GM12878 (cell line): ENCODE measurements at regions not wholly inside any gene's neighbourhood (a gene's known extent, or its start where the extent isn't known, plus 50 kb on each side); places are given as distances from the start of the nearest gene placed in this dataset.

Experiments
- ATAC-seq: fragments of 200-7000 bp; cut with Tn5 transposase; 3 replicates; pipeline ENCODE4 v1.9.1; 2020; ENCODE audit warnings: mild to moderate bottlenecking, moderate library complexity
- BruUV-seq: library from RNA; stranded (reverse); fragments of 400-500 nt; replicated peaks from 2 replicates; lab custom pipeline; 2021; lab: Mats Ljungman, UMichigan
- CTCF ChIA-PET: fragments of 300-600 bp; sonication (Branson Sonifier 250); formaldehyde crosslinking; extraction: SDS; loops from one replicate; lab custom pipeline; 2021; ENCODE audit warnings: inconsistent platforms; lab: Yijun Ruan, JAX
- POLR2A ChIA-PET: fragments of 350-600 bp; formaldehyde crosslinking; extraction: SDS; loops from one replicate; lab custom pipeline; 2021; ENCODE audit warnings: inconsistent platforms; lab: Charles Lee
- RAD21 ChIA-PET: fragments of 300-600 bp; sonication (Branson Sonifier 250); formaldehyde crosslinking; loops from one replicate; lab custom pipeline; 2023; ENCODE audit warnings: antibody characterized with exemption; ENCODE audit not compliant: unreplicated experiment; lab: Charles Lee
- SMC1A ChIA-PET: fragments of 300-600 bp; sonication (Branson Sonifier 250); formaldehyde crosslinking; loops from one replicate; lab custom pipeline; 2023; ENCODE audit not compliant: unreplicated experiment, uncharacterized antibody; lab: Charles Lee
- DNase-seq: peaks from one replicate; pipeline ENCODE4 v3.0.0-alpha.2; 2011; ENCODE audit warnings: low read depth, low spot score
- FAIRE-seq: peaks from 3 replicates; lab custom pipeline; 2011; peaks lifted over from hg19 to GRCh38; lab: Jason Lieb, UNC
- H2AFZ ChIP-seq: 2 replicates; pipeline ENCODE4 v1.6.0; 2011; ENCODE audit warnings: low read depth, low read length, control low read depth; ENCODE audit not compliant: control insufficient read depth
- H3K27ac ChIP-seq: 2 replicates; pipeline ENCODE4 v1.5.1; 2011; ENCODE audit warnings: control low read depth; ENCODE audit not compliant: control insufficient read depth, insufficient read depth
- H3K27me3 ChIP-seq, 2 experiments: replicated peaks in 1 of 2; 2 replicates each; pipeline versions ENCODE4 v1.6.0 to v1.6.1; 2011; ENCODE audit warnings: low read length in 1 of 2; ENCODE audit not compliant: control insufficient read depth in 2 of 2, insufficient read depth in 2 of 2
- H3K36me3 ChIP-seq, 2 experiments: 2 replicates each; pipeline ENCODE4 v1.5.1; 2011; ENCODE audit warnings: low read length in 1 of 2; ENCODE audit not compliant: control insufficient read depth in 2 of 2, insufficient read depth in 2 of 2
- H3K4me1 ChIP-seq: 2 replicates; pipeline ENCODE4 v1.6.1; 2011; ENCODE audit warnings: mild to moderate bottlenecking, low read length, moderate library complexity, mixed read lengths; ENCODE audit not compliant: control insufficient read depth, insufficient read depth
- H3K4me2 ChIP-seq: 2 replicates; pipeline ENCODE4 v1.6.0; 2011; ENCODE audit warnings: control low read depth; ENCODE audit not compliant: control insufficient read depth, insufficient read depth
- H3K4me3 ChIP-seq: fragments of 200-600 bp; sonication (generic); 2 replicates; pipeline ENCODE4 v1.5.1; 2016
- H3K79me2 ChIP-seq: 2 replicates; pipeline ENCODE4 v1.6.0; 2011; ENCODE audit warnings: low read length; ENCODE audit not compliant: control insufficient read depth, insufficient read depth
- H3K9ac ChIP-seq: 2 replicates; pipeline ENCODE4 v1.8.0; 2011; ENCODE audit warnings: low read length, control low read depth, mixed read lengths; ENCODE audit not compliant: control insufficient read depth, insufficient read depth
- H3K9me3 ChIP-seq: replicated peaks from 3 replicates; pipeline ENCODE4 v1.5.1; 2011; ENCODE audit warnings: mild to moderate bottlenecking, low read length; ENCODE audit not compliant: control insufficient read depth, insufficient read depth
- H4K20me1 ChIP-seq: 2 replicates; pipeline ENCODE4 v1.6.0; 2011; ENCODE audit not compliant: control insufficient read depth, insufficient read depth
- ATF2 ChIP-seq: IDR thresholded peaks from 2 replicates; pipeline ENCODE4 v1.6.1; 2012; ENCODE audit warnings: low read length, inconsistent platforms
- BCL11A ChIP-seq: IDR thresholded peaks from 2 replicates; pipeline ENCODE4 v1.6.1; 2011; ENCODE audit warnings: low read depth, low read length
- BMI1 ChIP-seq: fragments of 450-650 bp; IDR thresholded peaks from 2 replicates; pipeline ENCODE4 v1.6.1; 2016; ENCODE audit warnings: mild to moderate bottlenecking, moderate library complexity, borderline replicate concordance
- CHD1 ChIP-seq: IDR thresholded peaks from 2 replicates; pipeline ENCODE4 v1.6.1; 2012; ENCODE audit warnings: low read depth, low read length, improper control_type of control experiment
- CREB1 ChIP-seq: IDR thresholded peaks from 2 replicates; pipeline ENCODE4 v1.6.1; 2012; ENCODE audit warnings: low read depth, mild to moderate bottlenecking, inconsistent platforms
- ESRRA ChIP-seq: IDR thresholded peaks from 2 replicates; pipeline ENCODE4 v1.6.1; 2012; ENCODE audit warnings: mild to moderate bottlenecking, low read length, improper control_type of control experiment
- IRF5 ChIP-seq: fragments of 450-650 bp; IDR thresholded peaks from 2 replicates; pipeline ENCODE4 v1.6.1; 2017; ENCODE audit warnings: borderline replicate concordance
- KDM1A ChIP-seq: fragments of 200-600 bp; sonication (generic); IDR thresholded peaks from 2 replicates; pipeline ENCODE4 v1.6.1; 2016; ENCODE audit warnings: borderline replicate concordance
- NFYA ChIP-seq: IDR thresholded peaks from 2 replicates; pipeline ENCODE4 v1.6.1; 2011; ENCODE audit warnings: low read depth, mild to moderate bottlenecking, low read length, improper control_type of control experiment, borderline replicate concordance
- ZNF24 ChIP-seq: fragments of 450-650 bp; IDR thresholded peaks from 2 replicates; pipeline ENCODE4 v1.6.1; 2017; ENCODE audit warnings: antibody characterized with exemption, mild to moderate bottlenecking
- in situ Hi-C: fragments of 300-500 bp; cut with MboI; formaldehyde crosslinking; loops from 9 replicates; pipeline ENCODE4 v1.14.3; 2018; ENCODE audit warnings: mixed read lengths
- intact Hi-C: fragments of 100-400 bp; cut with micrococcal nuclease; formaldehyde crosslinking; loops from one replicate; pipeline ENCODE4 v1.14.2; 2022; ENCODE audit not compliant: unreplicated experiment
- TF ChIP-seq, protein P1 (sequence below): fragments of 150-350 bp; IDR thresholded peaks from 2 replicates; pipeline ENCODE4 v1.6.1; 2016; ENCODE audit warnings: low read depth, low read length
- TF ChIP-seq, protein P2 (sequence below): fragments of 450-650 bp; IDR thresholded peaks from 2 replicates; pipeline ENCODE4 v1.6.1; 2017; ENCODE audit warnings: mild to moderate bottlenecking
- TF ChIP-seq, protein P3 (sequence below): fragments of 450-650 bp; IDR thresholded peaks from 2 replicates; pipeline ENCODE4 v1.6.1; 2017; ENCODE audit warnings: mild to moderate bottlenecking, moderate library complexity

- intact Hi-C loops (no loop called here), in situ Hi-C loops (no loop called here)
- CTCF ChIA-PET: no interaction called here
- Histone ChIP-seq H3K9ac (no peak overlapping the region), H3K9me3 (no peaks in the 10 kb centered on the region), H3K4me3 (no peak overlapping the region), H3K27me3 (no peaks in the 10 kb centered on the region), H2AFZ (no peak overlapping the region), H3K27ac (no peak overlapping the region), H3K4me1 (no peaks in the 10 kb centered on the region), H3K4me2 (no peak overlapping the region), H3K79me2 (no peaks in the 10 kb centered on the region), H3K36me3 (no peaks in the 10 kb centered on the region), H4K20me1 (no peaks in the 10 kb centered on the region)
- FAIRE-seq: no peak
- no peak for DNase-seq
- RAD21 ChIA-PET: no interaction called here
- ATAC-seq: no peak
- SMC1A ChIA-PET: no interaction called here
- no TSS peak for BruUV-seq
- POLR2A ChIA-PET: no interaction called here
- TF ChIP-seq CHD1 (no peak), BMI1 (no peak), NFYA (no peak), ZNF24 (no peak), ATF2 (no peak), KDM1A (no peak), BCL11A (no peak), ESRRA (no peak), CREB1 (no peak), IRF5 (no peak)
- TF ChIP-seq, protein P1, sequence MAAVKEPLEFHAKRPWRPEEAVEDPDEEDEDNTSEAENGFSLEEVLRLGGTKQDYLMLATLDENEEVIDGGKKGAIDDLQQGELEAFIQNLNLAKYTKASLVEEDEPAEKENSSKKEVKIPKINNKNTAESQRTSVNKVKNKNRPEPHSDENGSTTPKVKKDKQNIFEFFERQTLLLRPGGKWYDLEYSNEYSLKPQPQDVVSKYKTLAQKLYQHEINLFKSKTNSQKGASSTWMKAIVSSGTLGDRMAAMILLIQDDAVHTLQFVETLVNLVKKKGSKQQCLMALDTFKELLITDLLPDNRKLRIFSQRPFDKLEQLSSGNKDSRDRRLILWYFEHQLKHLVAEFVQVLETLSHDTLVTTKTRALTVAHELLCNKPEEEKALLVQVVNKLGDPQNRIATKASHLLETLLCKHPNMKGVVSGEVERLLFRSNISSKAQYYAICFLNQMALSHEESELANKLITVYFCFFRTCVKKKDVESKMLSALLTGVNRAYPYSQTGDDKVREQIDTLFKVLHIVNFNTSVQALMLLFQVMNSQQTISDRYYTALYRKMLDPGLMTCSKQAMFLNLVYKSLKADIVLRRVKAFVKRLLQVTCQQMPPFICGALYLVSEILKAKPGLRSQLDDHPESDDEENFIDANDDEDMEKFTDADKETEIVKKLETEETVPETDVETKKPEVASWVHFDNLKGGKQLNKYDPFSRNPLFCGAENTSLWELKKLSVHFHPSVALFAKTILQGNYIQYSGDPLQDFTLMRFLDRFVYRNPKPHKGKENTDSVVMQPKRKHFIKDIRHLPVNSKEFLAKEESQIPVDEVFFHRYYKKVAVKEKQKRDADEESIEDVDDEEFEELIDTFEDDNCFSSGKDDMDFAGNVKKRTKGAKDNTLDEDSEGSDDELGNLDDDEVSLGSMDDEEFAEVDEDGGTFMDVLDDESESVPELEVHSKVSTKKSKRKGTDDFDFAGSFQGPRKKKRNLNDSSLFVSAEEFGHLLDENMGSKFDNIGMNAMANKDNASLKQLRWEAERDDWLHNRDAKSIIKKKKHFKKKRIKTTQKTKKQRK: no peak
- TF ChIP-seq, protein P2, sequence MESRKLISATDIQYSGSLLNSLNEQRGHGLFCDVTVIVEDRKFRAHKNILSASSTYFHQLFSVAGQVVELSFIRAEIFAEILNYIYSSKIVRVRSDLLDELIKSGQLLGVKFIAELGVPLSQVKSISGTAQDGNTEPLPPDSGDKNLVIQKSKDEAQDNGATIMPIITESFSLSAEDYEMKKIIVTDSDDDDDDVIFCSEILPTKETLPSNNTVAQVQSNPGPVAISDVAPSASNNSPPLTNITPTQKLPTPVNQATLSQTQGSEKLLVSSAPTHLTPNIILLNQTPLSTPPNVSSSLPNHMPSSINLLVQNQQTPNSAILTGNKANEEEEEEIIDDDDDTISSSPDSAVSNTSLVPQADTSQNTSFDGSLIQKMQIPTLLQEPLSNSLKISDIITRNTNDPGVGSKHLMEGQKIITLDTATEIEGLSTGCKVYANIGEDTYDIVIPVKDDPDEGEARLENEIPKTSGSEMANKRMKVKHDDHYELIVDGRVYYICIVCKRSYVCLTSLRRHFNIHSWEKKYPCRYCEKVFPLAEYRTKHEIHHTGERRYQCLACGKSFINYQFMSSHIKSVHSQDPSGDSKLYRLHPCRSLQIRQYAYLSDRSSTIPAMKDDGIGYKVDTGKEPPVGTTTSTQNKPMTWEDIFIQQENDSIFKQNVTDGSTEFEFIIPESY: no peak
- TF ChIP-seq, protein P3, sequence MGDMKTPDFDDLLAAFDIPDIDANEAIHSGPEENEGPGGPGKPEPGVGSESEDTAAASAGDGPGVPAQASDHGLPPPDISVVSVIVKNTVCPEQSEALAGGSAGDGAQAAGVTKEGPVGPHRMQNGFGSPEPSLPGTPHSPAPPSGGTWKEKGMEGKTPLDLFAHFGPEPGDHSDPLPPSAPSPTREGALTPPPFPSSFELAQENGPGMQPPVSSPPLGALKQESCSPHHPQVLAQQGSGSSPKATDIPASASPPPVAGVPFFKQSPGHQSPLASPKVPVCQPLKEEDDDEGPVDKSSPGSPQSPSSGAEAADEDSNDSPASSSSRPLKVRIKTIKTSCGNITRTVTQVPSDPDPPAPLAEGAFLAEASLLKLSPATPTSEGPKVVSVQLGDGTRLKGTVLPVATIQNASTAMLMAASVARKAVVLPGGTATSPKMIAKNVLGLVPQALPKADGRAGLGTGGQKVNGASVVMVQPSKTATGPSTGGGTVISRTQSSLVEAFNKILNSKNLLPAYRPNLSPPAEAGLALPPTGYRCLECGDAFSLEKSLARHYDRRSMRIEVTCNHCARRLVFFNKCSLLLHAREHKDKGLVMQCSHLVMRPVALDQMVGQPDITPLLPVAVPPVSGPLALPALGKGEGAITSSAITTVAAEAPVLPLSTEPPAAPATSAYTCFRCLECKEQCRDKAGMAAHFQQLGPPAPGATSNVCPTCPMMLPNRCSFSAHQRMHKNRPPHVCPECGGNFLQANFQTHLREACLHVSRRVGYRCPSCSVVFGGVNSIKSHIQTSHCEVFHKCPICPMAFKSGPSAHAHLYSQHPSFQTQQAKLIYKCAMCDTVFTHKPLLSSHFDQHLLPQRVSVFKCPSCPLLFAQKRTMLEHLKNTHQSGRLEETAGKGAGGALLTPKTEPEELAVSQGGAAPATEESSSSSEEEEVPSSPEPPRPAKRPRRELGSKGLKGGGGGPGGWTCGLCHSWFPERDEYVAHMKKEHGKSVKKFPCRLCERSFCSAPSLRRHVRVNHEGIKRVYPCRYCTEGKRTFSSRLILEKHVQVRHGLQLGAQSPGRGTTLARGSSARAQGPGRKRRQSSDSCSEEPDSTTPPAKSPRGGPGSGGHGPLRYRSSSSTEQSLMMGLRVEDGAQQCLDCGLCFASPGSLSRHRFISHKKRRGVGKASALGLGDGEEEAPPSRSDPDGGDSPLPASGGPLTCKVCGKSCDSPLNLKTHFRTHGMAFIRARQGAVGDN: no peak
These were observed 115.7 kb upstream of the KCNJ16 start for GRCh38 chr17:69959283-69959682.
